SU-DHL-6 (cell line): ENCODE measurements at regions not wholly inside any gene's neighbourhood (a gene's known extent, or its start where the extent isn't known, plus 50 kb on each side); places are given as distances from the start of the nearest gene placed in this dataset.

Source experiments
- H2AFZ ChIP-seq: fragments of 200-600 bp; sonication (generic); 2 replicates; pipeline ENCODE4 v1.6.1; 2014; ENCODE audit warnings: low read depth, mild to moderate bottlenecking, moderate library complexity, mixed read lengths, antibody characterized with exemption, low read length; ENCODE audit not compliant: severe bottlenecking
- H3F3A ChIP-seq: fragments of 200-600 bp; shearing (Covaris generic); 2 replicates; pipeline ENCODE4 v1.6.0; 2016; ENCODE audit warnings: antibody characterized with exemption, mild to moderate bottlenecking; ENCODE audit not compliant: insufficient read depth
- H3K27ac ChIP-seq: fragments of 200-600 bp; sonication (generic); 2 replicates; pipeline ENCODE4 v1.5.1; 2016; ENCODE audit warnings: low read depth, mild to moderate bottlenecking, low read length, moderate library complexity, mixed read lengths
- H3K27me3 ChIP-seq: fragments of 200-600 bp; sonication (generic), shearing (Covaris generic); 2 replicates; pipeline ENCODE4 v1.6.0; 2014; ENCODE audit warnings: mild to moderate bottlenecking, low read length
- H3K36me3 ChIP-seq: fragments of 200-600 bp; sonication (generic); 2 replicates; pipeline ENCODE4 v1.6.1; 2014; ENCODE audit warnings: mild to moderate bottlenecking, low read length, mixed read lengths
- H3K4me2 ChIP-seq: fragments of 300-600, 200-600 bp; shearing (Covaris generic), sonication (generic); 2 replicates; pipeline ENCODE4 v1.6.0; 2014; ENCODE audit warnings: low read length, low read depth, mild to moderate bottlenecking; ENCODE audit not compliant: poor library complexity, severe bottlenecking
- H3K4me3 ChIP-seq: fragments of 200-600 bp; sonication (generic); 2 replicates; pipeline ENCODE4 v1.5.1; 2014; ENCODE audit warnings: antibody characterized with exemption, low read length, mild to moderate bottlenecking, mixed read lengths; ENCODE audit not compliant: insufficient read depth, poor library complexity, severe bottlenecking
- H3K79me2 ChIP-seq: fragments of 200-600 bp; sonication (generic); 2 replicates; pipeline ENCODE4 v1.6.1; 2014; ENCODE audit warnings: mild to moderate bottlenecking, low read length, moderate library complexity; ENCODE audit not compliant: insufficient read depth
- H3K9ac ChIP-seq: fragments of 200-600 bp; sonication (generic); 2 replicates; pipeline ENCODE4 v1.7.0; 2014; ENCODE audit warnings: mild to moderate bottlenecking, low read length
- H3K9me2 ChIP-seq: fragments of 200-600 bp; sonication (generic); replicated peaks from 2 replicates; pipeline ENCODE4 v1.6.1; 2014; ENCODE audit warnings: low read length; ENCODE audit not compliant: insufficient read depth
- H3K9me3 ChIP-seq: fragments of 200-600 bp; sonication (generic); 2 replicates; pipeline ENCODE4 v1.6.1; 2014; ENCODE audit warnings: low read length, mixed read lengths; ENCODE audit not compliant: insufficient read depth
- H4K20me1 ChIP-seq: fragments of 200-600 bp; sonication (generic); 2 replicates; pipeline ENCODE4 v1.6.1; 2014; ENCODE audit warnings: low read depth, mild to moderate bottlenecking, antibody characterized with exemption, low read length, moderate library complexity, mixed read lengths
- CTCF ChIP-seq: fragments of 200-600 bp; sonication (generic); IDR thresholded peaks from one replicate; pipeline ENCODE4 v1.5.1; 2017; ENCODE audit warnings: antibody characterized with exemption, mild to moderate bottlenecking, low read length, moderate library complexity; ENCODE audit not compliant: insufficient read depth, poor library complexity, severe bottlenecking
- EZH2phosphoT487 ChIP-seq: fragments of 200-600 bp; sonication (generic), shearing (Covaris generic); conservative IDR thresholded peaks from 2 replicates; pipeline ENCODE4 v1.6.1; 2018; ENCODE audit warnings: mild to moderate bottlenecking, antibody characterized with exemption, low read length, moderate library complexity, mixed read lengths

DNA sequence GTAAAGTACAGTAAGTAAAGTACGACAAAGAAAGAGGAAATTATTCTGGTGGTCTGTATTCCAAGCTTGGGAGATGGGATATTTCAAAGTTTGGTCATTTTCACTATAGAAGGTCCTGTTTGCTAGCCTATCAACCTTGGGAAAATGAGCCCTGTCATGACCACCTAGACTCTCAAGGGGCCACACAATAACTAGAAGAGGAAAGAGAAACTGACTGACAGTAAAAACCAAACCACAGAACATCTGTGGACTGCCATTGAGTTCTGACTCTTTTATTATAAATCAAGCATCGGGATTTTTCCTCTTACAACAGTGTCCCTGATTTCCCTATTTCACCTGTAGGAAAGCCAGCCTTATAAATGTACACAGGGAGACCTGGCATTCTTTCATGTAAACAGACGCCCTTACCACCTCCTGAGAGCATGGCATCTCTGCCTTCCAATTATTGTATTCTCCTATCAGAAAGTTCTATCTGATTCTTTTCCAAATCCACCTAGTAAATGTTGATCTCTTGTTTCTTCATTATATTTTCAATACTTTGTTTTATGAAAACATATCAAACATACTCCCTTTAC, 80.0 kb downstream of the ZNF622 start:
- Histone ChIP-seq H3K9me2 (no peaks in the 10 kb centered on the region), H2AFZ (no peak overlapping the region), H3K4me2 (no peak overlapping the region), H3K9ac (no peak overlapping the region), H3K9me3 (no peaks in the 10 kb centered on the region), H3K27me3 (no peaks in the 10 kb centered on the region), H3K36me3 (no peaks in the 10 kb centered on the region), H3K79me2 (no peaks in the 10 kb centered on the region), H3K4me3 (no peak overlapping the region), H4K20me1 (no peaks in the 10 kb centered on the region), H3F3A (no peaks in the 10 kb centered on the region), H3K27ac (no peak overlapping the region)
- TF ChIP-seq CTCF, result no peak
- no peak for TF ChIP-seq EZH2phosphoT487

DNA sequence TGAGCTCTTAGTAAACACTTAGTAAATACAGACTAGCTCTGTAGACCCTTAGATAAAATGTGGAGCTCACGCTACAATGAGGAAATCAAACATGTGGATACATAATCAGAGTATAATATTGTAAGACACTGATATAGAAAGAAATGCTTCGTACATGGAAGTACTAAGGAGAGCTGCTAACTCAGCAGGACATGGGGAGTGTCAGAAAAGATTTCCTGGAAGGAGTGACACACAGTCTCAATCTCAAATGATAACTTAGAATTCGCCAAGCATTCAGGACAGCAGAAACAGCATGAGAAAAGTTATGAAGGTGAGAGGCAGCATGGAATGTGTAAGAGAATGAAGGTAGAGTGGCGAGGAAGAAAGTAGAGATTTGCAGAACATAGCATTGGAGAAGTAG, 80.8 kb downstream of the ZNF622 start:
- Histone ChIP-seq H3K36me3 (no peaks in the 10 kb centered on the region), H3K4me2 (no peak overlapping the region), H2AFZ (no peak overlapping the region), H3K9me2 (no peaks in the 10 kb centered on the region), H3K9me3 (no peaks in the 10 kb centered on the region), H3K4me3 (no peak overlapping the region), H3K9ac (no peak overlapping the region), H4K20me1 (no peaks in the 10 kb centered on the region), H3K79me2 (no peaks in the 10 kb centered on the region), H3K27me3 (no peaks in the 10 kb centered on the region), H3F3A (no peaks in the 10 kb centered on the region), H3K27ac (no peak overlapping the region)
- no peak for TF ChIP-seq EZH2phosphoT487
- no peak for TF ChIP-seq CTCF

- no peaks in the 10 kb centered on the region for H3K27me3 ChIP-seq
- H4K20me1 ChIP-seq, result no peaks in the 10 kb centered on the region
- TF ChIP-seq CTCF, result no peak
- TF ChIP-seq EZH2phosphoT487, result no peak
Measured at GRCh38 chr5:16384222-16384621, 81.4 kb downstream of the ZNF622 start.

More at GRCh38 chr5:16384222-16384621, 81.4 kb downstream of the ZNF622 start:
- H3K79me2 ChIP-seq, result no peaks in the 10 kb centered on the region
- no peaks in the 10 kb centered on the region for H3K9me3 ChIP-seq
- no peak overlapping the region for H3K27ac ChIP-seq
- H3K9ac ChIP-seq, result no peak overlapping the region
- H3K4me3 ChIP-seq, result no peak overlapping the region
- H2AFZ ChIP-seq, result no peak overlapping the region
- no peaks in the 10 kb centered on the region for H3K9me2 ChIP-seq
- no peaks in the 10 kb centered on the region for H3F3A ChIP-seq
- H3K4me2 ChIP-seq, result no peak overlapping the region
- H3K36me3 ChIP-seq, result no peaks in the 10 kb centered on the region
